ENCODE measurements at regions not wholly inside any gene's neighbourhood (a gene's known extent, or its start where the extent isn't known, plus 50 kb on each side); places are given as distances from the start of the nearest gene placed in this dataset.
"Not testable (repeated sequence)": the region's sequence is repeated elsewhere in the genome, so short reads cannot be mapped to it uniquely, and the experiment has no call there.

DNA sequence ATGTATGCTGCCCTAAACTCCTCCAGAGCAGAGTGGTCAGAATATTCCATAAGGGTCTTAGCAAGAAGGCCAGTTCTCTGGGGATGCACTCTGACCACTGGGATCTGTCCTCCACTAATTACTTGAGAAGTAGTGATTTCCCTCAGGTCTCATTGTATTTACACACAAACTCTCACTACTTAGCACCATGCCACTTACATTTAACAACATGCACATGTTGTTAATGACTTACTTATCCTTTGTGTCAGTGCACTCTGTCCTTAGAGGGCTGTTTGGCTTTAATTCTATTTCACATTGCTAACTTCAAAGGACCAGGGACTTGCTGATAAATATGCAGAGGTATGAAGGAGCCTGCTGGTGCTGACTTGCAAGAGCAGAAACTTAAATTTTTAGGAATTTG is 1415.5 kb upstream of the ACVR2A start:
- DNase-seq: no peak

DNA sequence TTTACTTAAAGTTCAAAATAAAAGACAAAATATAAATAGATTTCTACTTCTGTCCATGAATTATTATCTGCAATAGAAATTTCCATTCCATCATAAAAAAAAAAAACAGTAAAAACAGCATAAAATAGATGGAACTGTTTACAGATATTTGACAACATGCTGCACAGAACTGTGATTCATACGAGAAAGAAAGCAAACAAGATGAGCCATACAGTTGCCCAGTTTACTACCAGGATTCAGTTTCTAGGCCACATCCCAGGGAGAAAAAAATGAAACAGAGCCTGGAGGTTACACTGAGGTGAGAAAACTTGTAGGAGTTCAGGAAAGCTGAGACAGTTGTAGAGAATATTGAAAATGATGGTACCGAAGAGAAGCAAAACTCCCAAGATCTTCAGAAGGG is 1426.9 kb upstream of the ACVR2A start:
- no peak for DNase-seq

- no peak for DNase-seq
These were observed 1429.5 kb upstream of the ACVR2A start for GRCh38 chr2:146415291-146415690.

DNA sequence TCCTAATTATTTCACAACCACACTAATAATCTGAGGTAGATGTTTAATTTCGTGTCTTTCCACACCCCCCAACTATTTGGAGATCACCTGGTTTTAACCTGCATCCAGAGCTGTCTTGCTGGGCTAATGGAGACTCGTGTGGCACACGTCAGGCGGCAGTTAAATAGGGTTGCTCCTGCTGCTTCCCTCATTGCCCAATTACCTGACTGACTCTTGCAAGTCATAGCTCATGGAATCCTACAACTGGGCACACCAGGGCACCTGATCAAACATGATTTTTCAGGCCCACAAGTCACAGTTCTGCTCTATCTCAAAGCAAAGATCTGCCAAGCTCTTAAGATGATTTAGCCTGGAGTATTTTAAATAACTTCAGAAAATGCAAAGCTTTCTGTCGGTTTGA is 1430.4 kb upstream of the ACVR2A start:
- DNase-seq: no peak

DNA sequence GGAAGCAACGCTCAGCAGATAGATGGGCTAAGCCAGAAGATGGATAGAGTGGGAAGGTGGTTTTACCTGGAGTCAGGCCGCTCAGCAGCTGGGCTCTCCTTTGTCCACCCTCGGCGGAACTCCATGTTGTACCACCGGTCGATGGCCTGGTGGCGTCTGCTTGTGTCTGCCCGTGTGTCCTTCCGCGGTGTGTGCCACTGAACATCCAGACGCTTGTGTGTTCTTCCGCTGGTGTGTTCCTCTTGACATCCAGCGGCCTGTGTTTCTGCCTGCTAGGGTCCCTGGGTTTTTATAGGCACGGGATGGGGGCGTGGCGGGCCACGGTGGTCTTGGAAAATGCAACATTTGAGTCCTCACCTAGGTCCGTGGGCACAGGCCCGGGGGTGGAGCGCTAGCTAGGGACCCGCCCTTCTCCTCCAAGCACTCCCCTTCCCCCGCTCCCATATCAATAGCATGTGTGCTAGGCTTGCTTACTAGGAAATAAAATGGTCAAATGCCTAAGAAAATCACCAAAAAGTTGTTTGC is 1431.7 kb upstream of the ACVR2A start:
- DNase-seq: no peak

GRCh38 chr2:146412625-146413024 is 1432.2 kb upstream of the ACVR2A start:
- no peak for DNase-seq

DNA sequence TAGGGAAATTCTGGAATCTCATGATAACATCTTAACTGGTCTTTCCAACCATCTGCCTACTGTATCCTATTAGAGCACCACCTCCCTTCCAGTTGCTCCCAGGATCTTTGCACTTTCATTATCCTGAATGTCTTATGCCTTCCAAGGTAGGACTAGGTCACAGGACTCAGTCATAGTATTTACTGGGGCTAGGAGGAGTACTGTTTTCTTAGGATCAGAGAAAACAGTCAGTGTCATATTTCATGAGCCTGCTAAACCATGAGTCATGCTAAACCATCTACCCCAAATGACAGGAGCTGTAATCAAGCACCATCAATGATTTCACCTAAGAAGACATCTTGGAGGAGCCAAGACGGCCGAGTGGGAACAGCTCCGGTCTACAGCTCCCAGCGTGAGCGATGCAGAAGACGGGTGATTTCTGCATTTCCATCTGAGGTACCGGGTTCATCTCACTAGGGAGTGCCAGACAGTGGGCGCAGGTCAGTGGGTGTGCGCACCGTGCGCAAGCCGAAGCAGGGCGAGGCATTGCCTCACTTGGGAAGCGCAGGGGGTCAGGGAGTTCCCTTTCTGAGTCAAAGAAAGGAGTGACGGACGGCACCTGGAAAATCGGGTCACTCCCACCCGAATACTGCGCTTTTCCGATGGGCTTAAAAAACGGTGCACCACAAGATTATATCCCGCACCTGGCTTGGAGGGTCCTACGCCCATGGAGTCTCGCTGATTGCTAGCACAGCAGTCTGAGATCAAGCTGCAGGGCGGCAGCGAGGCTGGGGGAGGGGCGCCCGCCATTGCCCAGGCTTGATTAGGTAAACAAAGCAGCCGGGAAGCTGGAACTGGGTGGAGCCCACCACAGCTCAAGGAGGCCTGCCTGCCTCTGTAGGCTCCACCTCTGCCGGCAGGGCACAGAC is 1439.2 kb upstream of the ACVR2A start:
- DNase-seq: not testable (repeated sequence)

- not testable (repeated sequence) for DNase-seq
These were observed 1441.2 kb upstream of the ACVR2A start for GRCh38 chr2:146403546-146404160.

GRCh38 chr2:146392631-146393030 is 1452.2 kb upstream of the ACVR2A start:
- DNase-seq: no peak

DNA sequence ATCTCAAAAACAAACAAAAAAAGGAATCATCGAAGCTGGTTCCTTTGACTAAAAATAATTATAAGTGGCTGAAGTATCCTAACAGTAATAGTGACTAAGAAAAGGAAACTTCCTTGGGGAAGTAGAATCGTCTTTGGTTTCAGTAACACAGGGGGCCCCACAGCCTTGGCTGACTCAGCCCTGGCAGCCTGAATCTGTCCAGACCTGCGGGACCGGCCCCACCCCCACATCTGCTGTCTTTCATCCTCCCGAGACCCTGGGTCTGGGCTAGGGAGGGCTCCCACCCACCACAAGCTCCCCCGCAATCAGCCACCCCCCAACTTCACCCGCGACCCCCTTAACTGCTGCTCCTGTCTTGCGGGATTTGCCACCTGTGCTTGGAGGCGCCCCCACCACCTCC is 1452.6 kb upstream of the ACVR2A start:
- DNase-seq: no peak

DNA sequence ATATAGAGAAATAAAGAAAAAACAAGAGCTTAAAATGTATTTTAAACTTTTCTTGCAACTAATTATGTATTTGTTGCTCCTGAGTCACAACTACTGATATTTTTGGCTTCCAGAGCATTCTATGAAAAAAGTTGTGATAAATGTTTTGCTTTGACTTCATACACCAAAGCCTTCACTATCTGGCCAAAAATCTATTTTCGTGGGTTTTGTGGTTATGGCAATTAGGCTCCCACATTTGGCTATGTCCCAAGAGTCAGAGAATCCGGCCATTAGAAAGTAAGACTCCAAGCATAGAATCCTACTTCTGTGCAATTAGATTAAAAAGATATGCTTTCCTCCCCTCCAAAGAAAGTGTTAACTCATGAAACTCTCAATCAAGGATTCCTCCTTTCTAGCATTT is 1456.1 kb upstream of the ACVR2A start:
- DNase-seq: no peak

GRCh38 chr2:146386096-146386495 is 1458.7 kb upstream of the ACVR2A start:
- DNase-seq: no peak

GRCh38 chr2:146385031-146385430 is 1459.8 kb upstream of the ACVR2A start:
- DNase-seq: no peak

DNA sequence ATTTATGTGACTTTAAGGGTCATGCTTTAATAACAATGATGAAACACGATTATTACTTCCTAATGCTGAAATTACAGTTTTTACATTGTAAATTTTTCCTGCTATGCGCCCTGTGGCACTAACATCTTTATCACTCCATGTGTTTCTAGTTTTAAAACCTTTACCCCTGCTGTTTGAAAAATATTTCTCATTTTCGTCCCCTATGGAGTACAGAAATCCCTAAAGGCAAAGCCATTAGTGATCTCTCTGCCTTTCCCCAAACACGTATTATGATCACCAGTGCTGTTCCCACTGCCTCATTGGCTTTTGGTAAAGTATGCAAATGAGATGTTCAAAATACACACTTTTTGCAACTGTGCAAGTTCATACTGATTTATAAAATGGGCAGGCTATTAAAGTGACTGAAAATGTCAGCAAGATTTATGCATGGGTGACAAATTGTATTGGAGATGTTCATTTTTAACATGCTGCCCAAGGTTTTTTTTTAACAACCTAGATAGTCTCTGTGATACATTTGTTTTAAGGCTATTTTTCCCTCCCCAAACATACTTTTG is 1468.2 kb upstream of the ACVR2A start:
- no peak for DNase-seq

GRCh38 chr2:146374505-146374904 is 1470.3 kb upstream of the ACVR2A start:
- no peak for DNase-seq

GRCh38 chr2:146371364-146371763 is 1473.5 kb upstream of the ACVR2A start:
- not testable (repeated sequence) for DNase-seq

GRCh38 chr2:146370826-146371225 is 1474.0 kb upstream of the ACVR2A start:
- no peak for DNase-seq

DNA sequence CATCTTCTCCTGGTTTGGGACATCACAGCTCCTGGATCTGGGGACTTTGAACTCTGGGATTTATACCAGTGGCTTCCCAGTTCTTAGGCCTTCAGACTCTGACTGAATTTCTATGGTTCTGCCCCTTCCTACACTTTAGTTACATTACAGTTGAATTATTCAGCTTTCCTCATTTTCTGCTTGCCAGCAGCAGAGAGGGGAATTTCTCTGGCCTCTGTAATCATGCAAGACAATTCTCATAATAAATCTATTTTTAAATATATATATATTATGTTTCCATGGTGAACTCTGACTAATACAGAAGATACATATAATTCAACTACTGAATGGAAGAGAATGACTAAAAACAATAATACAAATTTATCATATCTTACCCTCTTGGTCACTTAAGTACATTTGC is 1478.6 kb upstream of the ACVR2A start:
- DNase-seq: no peak

GRCh38 chr2:146365041-146365440 is 1479.8 kb upstream of the ACVR2A start:
- no peak for DNase-seq

GRCh38 chr2:146363731-146364130 is 1481.1 kb upstream of the ACVR2A start:
- DNase-seq: no peak

GRCh38 chr2:146351689-146352088 is 1493.1 kb upstream of the ACVR2A start:
- no peak for DNase-seq

DNA sequence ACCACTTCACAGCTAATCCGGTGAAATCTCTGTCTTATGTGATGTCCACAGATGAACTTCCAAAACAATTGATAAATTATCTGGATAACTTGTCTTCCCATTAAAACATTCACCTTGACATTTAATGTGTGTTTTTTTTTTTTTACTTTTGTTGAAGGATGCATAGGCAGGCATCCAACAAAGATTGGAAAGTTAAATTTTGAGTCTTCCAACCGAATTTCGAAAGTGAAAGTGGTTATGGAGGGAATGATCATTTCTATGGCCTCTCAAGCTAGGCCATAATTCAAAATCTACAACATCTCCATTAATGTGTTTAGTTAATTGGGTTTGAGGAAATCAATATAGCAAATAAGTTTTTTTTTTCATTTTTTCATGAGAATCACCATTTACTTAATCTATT is 1495.5 kb upstream of the ACVR2A start:
- DNase-seq: no peak

DNA sequence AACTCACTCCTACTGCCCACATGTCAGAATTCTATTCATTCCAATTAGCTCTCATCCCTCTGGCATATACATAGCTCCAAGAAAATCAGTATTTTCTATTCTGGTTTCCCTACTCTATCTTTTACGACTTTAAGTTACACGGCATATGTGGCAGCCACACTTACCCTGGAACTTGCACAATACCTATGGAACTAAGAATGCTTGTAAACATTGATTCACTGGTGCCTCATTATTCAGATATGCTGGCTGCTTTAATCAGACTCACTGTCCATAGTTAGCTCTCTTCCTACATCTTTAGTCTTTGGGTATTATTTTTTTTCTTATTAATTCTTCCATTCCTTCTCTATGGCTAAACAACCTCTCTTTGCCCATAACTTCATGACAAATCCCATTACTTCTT is 1519.9 kb upstream of the ACVR2A start:
- DNase-seq: no peak

DNA sequence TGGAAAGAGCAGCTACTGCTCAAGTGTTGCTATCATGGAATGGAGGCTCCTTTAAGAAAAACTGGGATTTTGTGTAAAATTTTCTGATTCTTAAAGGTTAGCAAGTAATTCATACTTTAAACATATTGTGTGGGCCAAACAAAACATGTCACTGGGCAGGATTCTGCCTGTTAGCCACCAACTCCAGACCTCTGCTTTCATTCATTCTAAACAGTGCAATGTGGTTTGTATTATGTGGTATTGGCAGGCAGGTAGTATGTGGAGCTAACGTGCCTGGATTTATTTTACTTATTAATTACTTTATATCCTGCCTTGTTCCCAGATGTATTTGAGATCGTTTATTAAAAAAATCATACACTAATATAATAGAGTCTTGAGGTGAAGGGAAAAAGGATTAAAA is 1521.3 kb upstream of the ACVR2A start:
- no peak for DNase-seq
